D341Med (cell line): ENCODE measurements at regions not wholly inside any gene's neighbourhood (a gene's known extent, or its start where the extent isn't known, plus 50 kb on each side); places are given as distances from the start of the nearest gene placed in this dataset.
"Not testable (repeated sequence)": the region's sequence is repeated elsewhere in the genome, so short reads cannot be mapped to it uniquely, and the experiment has no call there.

Experiments used
- DNase-seq: peaks from one replicate; pipeline ENCODE4 v3.0.0; 2012; ENCODE audit warnings: low spot score

GRCh38 chr11:90757849-90758494, 535.1 kb upstream of the CHORDC1 start:
- DNase-seq: no peak

GRCh38 chr11:90756617-90757016, 533.8 kb upstream of the CHORDC1 start:
- DNase-seq: no peak

- no peak for DNase-seq
These were observed 530.7 kb upstream of the CHORDC1 start for GRCh38 chr11:90753546-90753945.

- DNase-seq: no peak
These were observed 524.2 kb upstream of the CHORDC1 start for GRCh38 chr11:90747057-90747456.

- DNase-seq: no peak
These were observed 521.3 kb upstream of the CHORDC1 start for GRCh38 chr11:90744169-90744568.

GRCh38 chr11:90738799-90739198, 516.0 kb upstream of the CHORDC1 start:
- DNase-seq: no peak

- DNase-seq: peak; percentile 22
These were observed 514.7 kb upstream of the CHORDC1 start for GRCh38 chr11:90737444-90738050.

GRCh38 chr11:90732486-90732885, 509.6 kb upstream of the CHORDC1 start:
- DNase-seq: no peak

- DNase-seq: no peak
These were observed 500.6 kb upstream of the CHORDC1 start for GRCh38 chr11:90723475-90723874.

- no peak for DNase-seq
These were observed 499.8 kb upstream of the CHORDC1 start for GRCh38 chr11:90722552-90723190.

- DNase-seq: no peak
These were observed 494.7 kb upstream of the CHORDC1 start for GRCh38 chr11:90717522-90717921.

GRCh38 chr11:90705661-90706060, 482.8 kb upstream of the CHORDC1 start:
- no peak for DNase-seq

- DNase-seq: no peak
These were observed 481.7 kb upstream of the CHORDC1 start for GRCh38 chr11:90704510-90704909.

GRCh38 chr11:90701716-90702115, 478.9 kb upstream of the CHORDC1 start:
- DNase-seq: no peak

- no peak for DNase-seq
These were observed 478.1 kb upstream of the CHORDC1 start for GRCh38 chr11:90700789-90701439.

- no peak for DNase-seq
These were observed 477.0 kb upstream of the CHORDC1 start for GRCh38 chr11:90699791-90700400.

GRCh38 chr11:90698238-90698637, 475.4 kb upstream of the CHORDC1 start:
- DNase-seq: no peak

GRCh38 chr11:90675496-90675895, 452.6 kb upstream of the CHORDC1 start:
- DNase-seq: not testable (repeated sequence)

GRCh38 chr11:90669094-90669493, 446.2 kb upstream of the CHORDC1 start:
- DNase-seq: no peak

- DNase-seq: no peak
These were observed 445.7 kb upstream of the CHORDC1 start for GRCh38 chr11:90668502-90668901.

- DNase-seq: no peak
These were observed 438.4 kb upstream of the CHORDC1 start for GRCh38 chr11:90661233-90661632.

- no peak for DNase-seq
These were observed 433.3 kb upstream of the CHORDC1 start for GRCh38 chr11:90656171-90656570.

- DNase-seq: no peak
These were observed 427.3 kb upstream of the CHORDC1 start for GRCh38 chr11:90650153-90650552.
